ENCODE measurements at regions not wholly inside any gene's neighbourhood (a gene's known extent, or its start where the extent isn't known, plus 50 kb on each side); places are given as distances from the start of the nearest gene placed in this dataset.

- DNase-seq, result no peak
These were observed 365.1 kb upstream of the SFSWAP start for GRCh38 chr12:131345521-131346436.

GRCh38 chr12:131346555-131347344, 364.1 kb upstream of the SFSWAP start:
- no peak for DNase-seq

- DNase-seq, result no peak
These were observed 363.6 kb upstream of the SFSWAP start for GRCh38 chr12:131347345-131347714.

- no peak for DNase-seq
These were observed 363.2 kb upstream of the SFSWAP start for GRCh38 chr12:131347732-131348131.

GRCh38 chr12:131348231-131348630, 362.7 kb upstream of the SFSWAP start:
- DNase-seq, result no peak

- no peak for DNase-seq
These were observed 362.2 kb upstream of the SFSWAP start for GRCh38 chr12:131348646-131349045.

- DNase-seq, result no peak
These were observed 361.3 kb upstream of the SFSWAP start for GRCh38 chr12:131349397-131350127.

GRCh38 chr12:131350943-131351318, 360.0 kb upstream of the SFSWAP start:
- DNase-seq, result no peak

- DNase-seq, result no peak
These were observed 359.4 kb upstream of the SFSWAP start for GRCh38 chr12:131351319-131352028.

- DNase-seq, result no peak
These were observed 358.5 kb upstream of the SFSWAP start for GRCh38 chr12:131352296-131352900.

- DNase-seq, result no peak
These were observed 357.5 kb upstream of the SFSWAP start for GRCh38 chr12:131353376-131353775.

GRCh38 chr12:131353826-131354225, 357.1 kb upstream of the SFSWAP start:
- no peak for DNase-seq

- no peak for DNase-seq
These were observed 355.3 kb upstream of the SFSWAP start for GRCh38 chr12:131355361-131356245.

GRCh38 chr12:131356485-131357184, 354.3 kb upstream of the SFSWAP start:
- no peak for DNase-seq

GRCh38 chr12:131357185-131357747, 353.6 kb upstream of the SFSWAP start:
- no peak for DNase-seq

GRCh38 chr12:131357920-131358319, 353.0 kb upstream of the SFSWAP start:
- no peak for DNase-seq

GRCh38 chr12:131362291-131363211, 348.3 kb upstream of the SFSWAP start:
- DNase-seq, result no peak

GRCh38 chr12:131363393-131363792, 347.5 kb upstream of the SFSWAP start:
- no peak for DNase-seq
